Activated CD4-positive, alpha-beta T cell treated with anti-CD3 and anti-CD28 coated beads, Interleukin-10, Interleukin-2, amounts not matched to agents 100 ng/mL and 50 ng/mL, durations not matched to agents 16 hours and 8 hours (primary cell): ENCODE measurements at regions not wholly inside any gene's neighbourhood (a gene's known extent, or its start where the extent isn't known, plus 50 kb on each side); places are given as distances from the start of the nearest gene placed in this dataset.

Source experiments
- DNase-seq: peaks from one replicate; pipeline ENCODE4 v3.0.0-alpha.2; 2020

DNA sequence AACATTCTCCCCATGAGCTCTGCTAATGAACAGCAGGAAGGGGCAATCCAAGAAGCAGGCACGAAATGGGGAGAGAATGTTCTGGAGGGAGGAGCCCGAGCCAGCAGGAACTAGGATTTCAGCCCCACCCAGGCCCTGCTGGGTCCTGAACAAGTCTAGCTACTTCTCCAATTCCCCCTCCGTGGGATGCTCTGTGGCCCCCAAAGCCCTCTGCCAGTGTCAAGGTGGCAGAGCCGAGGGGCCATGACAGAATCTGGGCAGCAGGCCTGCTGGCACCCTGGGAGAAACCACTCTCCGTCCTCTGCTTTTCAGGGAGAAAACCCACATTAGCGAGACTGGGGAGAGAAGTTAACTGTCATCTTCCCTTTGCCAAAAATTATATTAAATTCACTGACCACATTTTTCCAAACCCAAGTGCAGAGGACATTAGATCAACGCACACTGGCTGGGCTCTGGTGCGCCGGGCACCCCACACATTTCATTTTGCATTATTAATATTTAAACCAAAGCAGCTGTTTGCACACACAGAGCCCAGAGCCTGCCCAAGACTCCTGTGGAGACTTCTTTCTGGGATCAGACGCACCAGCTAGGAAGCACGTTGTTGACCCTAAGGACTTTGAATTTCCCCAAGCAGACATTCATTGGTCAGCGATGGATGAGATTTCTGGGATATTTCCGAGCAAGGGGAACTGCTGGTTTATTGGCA is 80.2 kb upstream of the PKDCC start:
- DNase-seq = no peak

DNA sequence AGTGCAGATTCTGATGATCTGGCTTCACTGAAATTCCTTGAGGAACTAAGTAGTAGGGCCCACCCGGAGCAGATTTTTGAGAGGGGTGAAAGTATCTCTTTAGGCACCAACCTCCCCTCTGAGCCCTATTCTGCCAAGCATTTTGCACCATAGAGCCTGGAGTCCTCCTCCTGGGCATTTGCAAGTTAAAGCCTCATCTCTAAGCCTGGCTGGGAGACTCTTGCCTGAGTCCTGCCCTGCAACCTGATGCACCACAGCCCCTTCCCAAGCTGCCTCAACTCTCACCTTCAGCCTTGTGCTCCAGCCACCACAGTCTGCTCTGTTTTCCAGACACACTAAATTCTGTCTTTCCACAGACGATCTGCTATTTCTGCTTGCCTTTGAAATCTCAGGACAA is 79.6 kb upstream of the PKDCC start:
- DNase-seq = no peak

DNA sequence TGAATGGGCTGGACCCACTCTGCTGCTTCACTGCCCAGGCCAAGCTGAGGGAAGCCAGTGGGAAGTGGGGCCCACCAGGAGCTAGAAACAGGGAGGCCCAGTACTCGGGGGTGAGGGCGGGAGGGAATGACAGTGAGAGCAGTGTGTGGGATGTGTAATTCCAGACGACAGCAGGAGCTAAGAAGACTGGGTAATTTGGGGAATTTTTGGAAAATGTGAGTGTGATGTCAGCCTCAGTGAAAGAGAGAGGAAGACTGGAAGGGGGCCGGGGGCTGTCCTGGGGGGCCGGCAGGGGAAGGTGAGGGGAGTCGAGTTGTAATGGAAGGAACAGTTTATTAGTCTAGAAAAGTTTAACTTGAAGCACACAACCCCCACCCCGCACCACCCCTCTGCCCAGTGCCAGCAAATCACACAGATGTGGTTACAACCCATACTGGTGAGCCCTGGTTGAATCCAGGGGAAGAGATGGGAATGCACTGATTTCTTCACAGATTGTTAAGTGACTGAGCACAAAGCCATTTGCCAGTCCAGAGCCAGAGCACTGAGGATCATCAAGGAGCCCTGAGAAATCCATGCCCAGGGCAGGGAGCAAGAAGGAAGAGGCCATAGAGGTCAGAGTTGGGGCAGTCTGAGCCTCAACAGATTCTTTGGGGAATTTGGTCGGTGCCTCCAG is 76.7 kb upstream of the PKDCC start:
- no peak for DNase-seq

DNA sequence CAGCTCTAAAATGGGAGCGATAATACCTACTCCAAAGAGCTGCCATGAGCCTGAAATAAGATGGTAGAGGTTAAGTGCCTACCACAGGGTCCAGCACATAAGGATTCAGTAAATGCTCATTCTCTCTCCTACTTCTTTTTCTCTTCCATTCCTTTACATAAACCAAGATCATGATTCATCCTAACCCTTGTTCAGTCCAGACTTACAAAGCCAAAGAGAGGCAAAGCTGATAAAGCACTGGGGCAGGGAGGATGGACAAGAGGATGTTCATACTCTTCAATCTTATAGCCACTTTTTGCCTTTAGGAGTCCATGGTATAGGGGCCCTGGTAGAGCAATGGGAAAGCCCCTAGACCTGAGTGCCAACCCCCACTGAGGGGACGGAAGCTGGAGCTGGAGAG is 75.6 kb upstream of the PKDCC start:
- DNase-seq = no peak

DNA sequence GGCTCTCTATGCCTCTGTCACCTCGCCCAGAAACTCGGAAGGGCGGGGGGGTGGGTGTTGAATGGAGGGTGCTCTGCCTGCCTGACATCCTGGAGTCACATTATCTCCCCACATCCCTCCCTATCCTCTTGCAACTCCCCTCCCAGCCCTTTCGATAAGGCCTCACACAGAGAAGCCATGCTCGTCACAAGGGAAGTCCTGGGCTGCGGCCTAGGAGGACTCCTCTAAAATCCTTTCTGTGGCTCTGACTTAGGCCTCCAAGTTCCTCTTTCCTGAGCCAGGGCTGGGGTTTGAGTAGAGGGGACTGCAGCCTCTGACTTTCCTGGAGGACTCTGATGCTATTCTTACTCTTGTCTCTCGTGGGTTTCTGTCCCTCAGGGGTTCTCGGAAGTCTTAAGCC is 75.0 kb upstream of the PKDCC start:
- DNase-seq = no peak

DNA sequence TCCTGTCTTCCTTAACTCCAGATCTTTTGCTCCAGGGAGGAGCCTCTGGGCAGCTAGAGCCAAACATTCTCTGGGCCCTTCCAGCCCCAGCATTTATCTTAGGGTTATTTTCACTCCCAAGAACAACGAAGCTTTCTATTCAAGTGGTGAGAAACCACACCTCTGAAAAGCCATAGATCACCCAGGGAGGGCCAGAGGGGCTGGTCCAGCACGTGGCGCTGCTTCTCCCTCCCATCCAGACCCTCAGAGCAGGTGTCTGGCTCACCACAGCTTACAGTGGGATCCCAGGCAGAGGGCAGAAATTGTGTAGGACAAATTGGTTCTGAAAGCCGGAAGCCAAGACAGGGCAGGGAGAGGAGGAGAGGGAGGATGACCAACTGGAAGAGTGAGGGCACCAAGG is 74.0 kb upstream of the PKDCC start:
- no peak for DNase-seq

DNA sequence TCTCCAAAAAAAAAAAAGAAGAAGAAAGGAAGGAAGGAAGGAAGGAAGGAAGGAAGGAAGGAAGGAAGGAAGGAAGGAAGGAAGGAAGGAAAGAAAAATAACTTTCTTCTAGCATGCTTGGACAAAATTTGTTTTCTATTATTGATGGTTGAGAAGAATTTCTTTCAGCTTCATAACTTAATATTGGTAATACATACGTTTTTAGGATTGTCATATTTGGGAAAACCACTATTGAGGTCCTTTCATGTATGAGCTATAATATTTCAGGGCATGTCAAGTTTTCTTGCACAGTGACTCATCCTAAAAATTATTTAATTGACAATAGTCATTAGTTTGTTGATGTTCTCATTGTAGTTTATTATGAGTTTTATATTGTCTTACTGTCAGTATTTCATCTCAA is 66.4 kb upstream of the PKDCC start:
- DNase-seq = no peak

DNA sequence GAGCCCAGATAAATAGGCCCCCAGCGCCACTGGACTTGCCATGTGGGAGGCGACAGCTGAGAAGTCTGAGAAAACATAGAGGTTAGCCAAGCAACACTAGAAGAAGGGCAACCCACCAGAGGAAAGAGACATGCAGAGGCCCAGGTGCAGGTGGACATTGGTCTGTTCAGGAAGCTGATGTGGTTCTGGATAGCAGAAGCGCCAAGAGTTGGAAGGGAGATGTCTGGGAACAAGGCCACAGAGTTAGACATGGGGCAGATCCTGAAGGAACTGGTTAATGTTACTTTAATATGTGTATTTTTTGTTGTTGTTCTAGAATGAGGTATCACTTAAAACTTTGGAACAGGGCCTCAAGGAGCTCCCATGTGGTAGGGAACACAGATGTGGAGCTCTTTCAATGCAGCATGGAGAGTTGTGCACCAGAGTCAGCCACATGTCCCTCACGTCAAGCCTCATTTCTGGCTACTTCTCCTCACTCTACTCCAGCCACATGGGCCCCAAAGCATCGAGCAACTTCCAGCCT is 62.2 kb upstream of the PKDCC start:
- no peak for DNase-seq

DNA sequence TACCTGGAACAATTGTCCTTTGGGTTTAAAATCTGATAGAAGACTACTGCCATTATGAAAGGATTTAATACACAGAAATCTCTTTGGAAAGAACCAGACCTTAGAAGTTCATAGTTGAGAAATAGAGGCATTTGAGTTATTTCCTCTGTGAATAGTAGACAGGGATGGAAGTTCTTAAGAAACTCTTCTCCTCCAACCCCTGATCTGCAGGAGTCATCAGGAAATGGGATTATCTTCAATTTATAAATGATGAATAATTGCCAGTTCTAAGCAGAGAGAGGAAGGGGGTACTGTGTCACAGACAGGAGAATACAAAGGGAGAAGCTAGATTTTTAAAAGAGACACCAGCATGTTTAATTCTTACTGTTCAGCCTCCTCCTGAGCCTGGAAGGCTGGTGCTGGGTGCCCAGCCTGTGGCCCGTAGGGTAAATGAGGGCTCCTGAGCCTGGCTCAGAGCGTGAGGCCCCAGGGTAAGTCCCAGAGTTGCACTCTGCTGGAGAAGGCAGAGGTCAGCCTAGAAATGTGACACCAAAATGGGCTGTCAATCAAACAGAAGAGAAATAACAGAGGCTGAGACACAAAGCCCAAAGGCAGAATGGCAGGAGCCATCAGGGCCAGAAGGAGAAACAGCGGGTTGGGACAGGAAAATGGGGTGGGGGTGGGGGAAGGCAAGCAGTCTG is 58.2 kb upstream of the PKDCC start:
- DNase-seq = no peak

DNA sequence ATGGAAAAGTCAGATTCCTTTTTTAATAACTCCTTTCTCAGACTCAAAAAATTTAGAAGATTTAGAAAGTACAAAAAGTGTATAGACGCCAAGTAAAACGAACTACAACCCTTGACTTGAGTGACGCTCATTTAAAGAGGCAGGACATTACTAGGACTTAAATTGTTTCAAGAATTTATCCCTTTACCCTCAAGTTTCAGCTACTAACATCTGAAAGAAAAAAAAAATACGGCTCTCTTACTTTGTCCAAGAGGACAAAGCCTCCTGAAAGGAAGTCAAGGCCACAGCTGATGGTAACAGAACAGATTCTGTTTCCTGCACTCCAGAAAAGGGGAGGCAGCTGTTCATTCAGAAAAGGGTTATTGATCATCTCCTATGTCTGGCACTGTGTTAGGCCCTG is 57.6 kb upstream of the PKDCC start:
- DNase-seq = no peak

DNA sequence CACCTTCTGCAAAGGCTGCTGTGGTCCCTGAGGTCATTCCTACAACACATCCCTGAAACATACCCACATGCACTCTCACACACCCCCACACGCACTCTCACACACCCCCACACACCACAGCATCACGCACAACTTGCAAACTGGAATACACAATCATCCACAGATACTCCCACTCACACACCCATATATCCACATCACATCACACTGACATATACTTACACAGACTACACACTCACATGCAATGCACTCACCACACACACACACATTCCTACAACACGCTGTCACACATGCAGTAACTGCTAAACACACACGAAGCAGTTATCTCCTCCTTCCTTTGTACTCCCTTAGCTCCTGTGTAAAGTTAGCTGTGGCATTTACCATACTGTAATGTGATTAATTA is 57.1 kb upstream of the PKDCC start:
- no peak for DNase-seq

DNA sequence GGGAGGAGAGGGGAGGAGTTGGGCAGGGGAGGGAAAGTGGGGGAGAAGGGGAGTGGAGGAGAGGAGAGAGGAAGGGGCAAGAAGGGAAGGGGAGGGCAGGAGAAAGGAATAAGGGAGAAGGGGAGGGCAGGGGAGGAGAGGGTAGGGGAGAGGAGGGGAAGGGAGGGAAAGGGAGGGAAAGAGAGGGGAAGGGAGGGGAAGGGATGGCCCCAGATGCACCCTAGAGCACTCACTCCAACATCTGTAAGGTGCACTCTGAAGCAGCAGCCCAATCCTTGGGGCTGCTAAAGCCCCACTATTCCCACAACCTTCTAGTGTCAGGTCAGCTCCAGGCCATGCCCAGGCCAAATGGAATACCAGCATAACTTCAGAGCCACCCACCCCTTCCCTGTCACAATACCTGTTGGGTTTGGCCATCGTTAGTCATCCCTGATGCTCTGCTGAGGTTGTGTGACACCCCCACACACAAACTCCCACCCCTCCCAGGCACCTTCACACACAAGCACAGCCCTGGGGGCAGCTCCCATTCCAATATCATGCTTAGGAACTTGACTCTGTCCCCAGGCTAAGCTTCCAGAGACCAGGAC is 55.7 kb upstream of the PKDCC start:
- DNase-seq = no peak

DNA sequence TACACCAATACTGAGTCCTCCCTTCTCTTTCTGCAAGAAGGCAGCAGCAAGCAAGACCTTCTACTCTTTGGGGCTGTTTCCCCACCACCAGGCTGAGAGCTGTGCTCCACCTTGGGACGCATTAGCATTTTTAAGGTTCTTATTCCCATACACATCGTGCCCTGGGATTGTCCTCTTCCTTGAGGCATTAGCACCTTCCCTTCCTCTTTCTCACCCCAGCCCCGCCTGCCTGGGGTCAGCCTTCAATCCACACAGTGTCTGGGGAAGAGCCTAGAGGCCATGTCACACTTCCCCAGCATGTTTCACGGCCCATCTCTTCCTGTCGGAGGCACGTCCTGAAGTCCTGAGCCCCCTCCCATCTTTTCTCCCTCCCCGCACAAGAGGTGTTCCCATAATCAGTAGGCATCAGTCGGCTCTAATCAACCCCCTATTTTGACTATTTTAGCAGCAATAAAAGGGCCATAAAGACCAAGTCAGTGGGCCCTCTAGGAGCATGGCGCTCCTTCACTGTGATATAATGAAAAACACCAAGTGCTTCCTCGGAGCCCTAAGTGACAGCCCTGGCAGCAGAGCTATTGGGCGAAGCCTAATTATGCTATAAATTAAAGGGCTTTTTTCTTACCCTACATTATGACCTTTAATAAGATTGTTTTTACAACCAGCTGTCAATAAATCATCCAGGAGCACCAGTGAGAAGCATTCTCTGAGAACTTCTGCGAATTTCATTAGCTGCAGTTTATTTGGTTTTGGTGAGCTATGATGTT is 55.0 kb upstream of the PKDCC start:
- DNase-seq = no peak

DNA sequence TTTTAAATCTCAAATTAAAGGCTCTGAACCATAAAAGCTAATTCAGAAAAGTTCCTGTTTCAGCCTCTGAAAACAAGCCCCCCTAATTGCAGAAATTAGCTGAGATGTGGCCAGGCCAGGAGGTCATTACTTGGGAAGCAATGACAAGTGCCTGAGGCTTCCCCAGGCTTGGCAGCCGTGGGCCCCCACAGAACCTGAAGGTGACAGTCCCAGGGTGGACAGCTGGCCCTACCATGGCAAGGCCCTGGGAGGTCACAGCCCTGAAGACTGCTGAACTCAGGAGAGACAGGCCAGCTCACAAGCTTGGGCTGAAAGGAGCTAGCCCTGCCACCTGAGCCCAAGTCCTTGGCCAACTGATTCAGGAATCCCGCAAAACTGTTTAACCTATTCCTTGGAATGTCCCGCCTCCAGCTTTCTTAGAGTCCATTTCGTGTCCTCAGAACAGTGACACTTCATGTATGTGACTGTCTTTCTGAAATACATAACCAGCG is 54.3 kb upstream of the PKDCC start:
- DNase-seq = no peak

DNA sequence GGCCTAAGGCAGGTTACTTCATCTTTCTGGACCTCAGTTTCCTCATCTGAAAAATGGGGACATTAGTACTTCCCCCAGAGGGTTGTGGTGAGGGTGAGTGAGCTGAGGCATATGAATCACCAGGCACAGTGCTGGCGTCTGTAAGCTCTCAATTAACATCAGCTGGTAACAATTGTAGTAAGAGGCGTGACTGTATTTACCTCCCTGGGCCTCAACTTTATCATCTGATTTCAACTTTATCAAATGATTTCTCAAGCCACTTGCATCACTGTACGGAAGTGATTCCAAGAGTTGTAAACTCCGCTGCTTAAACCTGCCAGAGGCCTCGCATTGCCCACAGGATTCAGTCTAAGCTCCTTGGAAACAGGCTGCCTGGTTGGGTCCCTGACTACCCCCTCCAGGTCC is 53.6 kb upstream of the PKDCC start:
- no peak for DNase-seq

DNA sequence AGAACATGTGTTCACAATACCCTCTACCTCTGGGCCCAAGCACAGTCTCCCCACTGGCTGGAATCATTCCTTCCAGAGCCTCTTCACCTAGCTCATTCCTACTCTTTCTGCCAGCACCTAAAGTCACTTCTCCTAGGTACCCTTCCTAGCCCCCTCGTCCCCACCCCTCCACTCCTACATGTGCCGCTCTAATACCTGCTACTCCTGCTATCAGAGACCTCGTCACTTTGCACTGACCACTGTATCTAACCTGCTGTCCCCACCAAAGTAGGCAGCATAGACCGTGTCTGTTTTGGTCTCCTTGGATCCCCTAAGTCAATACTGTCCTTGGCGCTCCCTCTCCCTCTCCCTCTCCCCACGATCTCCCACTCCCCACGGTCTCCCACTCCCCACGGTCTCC is 53.2 kb upstream of the PKDCC start:
- DNase-seq = no peak

DNA sequence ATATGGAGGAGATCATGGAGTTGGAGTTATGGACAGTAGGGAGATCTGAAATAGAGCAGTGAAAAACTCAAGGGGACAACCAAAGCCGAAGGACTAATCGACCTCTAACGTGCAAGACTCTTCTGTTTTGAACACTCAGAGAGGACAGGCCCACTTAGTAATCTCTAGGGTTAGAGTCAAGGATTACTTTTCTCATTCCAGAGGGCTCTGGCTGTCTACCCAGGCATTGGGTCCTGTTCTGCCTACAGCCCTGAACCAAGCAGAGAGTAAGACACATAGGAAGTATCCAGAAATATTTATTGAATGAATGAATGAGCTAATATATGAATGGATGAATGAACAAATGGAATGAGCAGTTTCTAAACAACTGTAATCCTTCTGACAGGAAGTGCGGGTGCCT is 50.3 kb upstream of the PKDCC start:
- DNase-seq = no peak
